ENCODE measurements at regions not wholly inside any gene's neighbourhood (a gene's known extent, or its start where the extent isn't known, plus 50 kb on each side); places are given as distances from the start of the nearest gene placed in this dataset.

GRCh38 chr5:67510204-67510603 is 313.6 kb upstream of the CD180 start:
- CTCF ChIA-PET, result no interaction called here
- POLR2A ChIA-PET, result no interaction called here
- TF ChIP-seq, protein P1, sequence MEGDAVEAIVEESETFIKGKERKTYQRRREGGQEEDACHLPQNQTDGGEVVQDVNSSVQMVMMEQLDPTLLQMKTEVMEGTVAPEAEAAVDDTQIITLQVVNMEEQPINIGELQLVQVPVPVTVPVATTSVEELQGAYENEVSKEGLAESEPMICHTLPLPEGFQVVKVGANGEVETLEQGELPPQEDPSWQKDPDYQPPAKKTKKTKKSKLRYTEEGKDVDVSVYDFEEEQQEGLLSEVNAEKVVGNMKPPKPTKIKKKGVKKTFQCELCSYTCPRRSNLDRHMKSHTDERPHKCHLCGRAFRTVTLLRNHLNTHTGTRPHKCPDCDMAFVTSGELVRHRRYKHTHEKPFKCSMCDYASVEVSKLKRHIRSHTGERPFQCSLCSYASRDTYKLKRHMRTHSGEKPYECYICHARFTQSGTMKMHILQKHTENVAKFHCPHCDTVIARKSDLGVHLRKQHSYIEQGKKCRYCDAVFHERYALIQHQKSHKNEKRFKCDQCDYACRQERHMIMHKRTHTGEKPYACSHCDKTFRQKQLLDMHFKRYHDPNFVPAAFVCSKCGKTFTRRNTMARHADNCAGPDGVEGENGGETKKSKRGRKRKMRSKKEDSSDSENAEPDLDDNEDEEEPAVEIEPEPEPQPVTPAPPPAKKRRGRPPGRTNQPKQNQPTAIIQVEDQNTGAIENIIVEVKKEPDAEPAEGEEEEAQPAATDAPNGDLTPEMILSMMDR (IDR thresholded peaks at IDR 0.05; ENCODE audit: control extremely low read depth, extremely low read depth, low read depth, missing control alignments), result no peak
- DNase-seq (ENCODE audit: extremely low spot score), result no peak

DNA sequence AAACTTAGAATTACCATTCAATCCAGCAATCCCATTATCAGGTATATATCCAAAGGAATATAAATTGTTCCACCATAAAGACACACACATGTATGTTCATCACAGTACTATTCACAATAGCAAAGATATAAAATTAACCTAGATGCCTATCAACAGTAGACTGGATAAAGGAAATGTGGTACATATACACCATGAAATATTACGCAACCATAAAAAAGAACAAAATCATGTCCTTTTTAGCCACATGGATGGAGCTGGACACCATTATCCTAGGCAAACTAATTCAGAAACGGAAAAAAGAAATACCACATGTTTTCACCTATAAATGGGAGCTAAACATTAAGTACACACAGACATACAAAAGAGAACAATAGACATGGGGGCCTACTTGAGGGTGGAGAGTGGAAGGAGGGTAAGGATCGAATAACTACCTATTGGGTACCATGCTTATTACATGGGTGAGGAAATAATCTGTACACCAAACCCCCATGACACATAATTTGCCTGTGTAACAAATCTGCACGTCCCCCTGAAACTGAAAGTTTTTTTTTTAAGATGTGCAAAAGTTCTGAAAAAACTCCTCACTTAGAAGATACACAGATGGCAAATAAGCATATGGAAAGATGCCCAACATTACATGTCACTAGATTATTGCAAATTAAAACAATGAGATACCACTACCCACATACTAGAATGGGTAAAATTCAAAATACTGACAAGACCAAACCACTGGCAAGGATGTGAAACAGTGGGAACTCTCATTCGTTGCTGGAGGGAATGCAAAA is 313.0 kb upstream of the CD180 start:
- ChIA-PET POLR2A (no interaction called here), CTCF (no interaction called here)
- DNase-seq (ENCODE audit: extremely low spot score), result no peak
- TF ChIP-seq, protein P1 (IDR thresholded peaks at IDR 0.05; ENCODE audit: control extremely low read depth, extremely low read depth, low read depth, missing control alignments), result no peak

GRCh38 chr5:67506241-67506640 is 309.6 kb upstream of the CD180 start:
- CTCF ChIA-PET, result interaction anchor here (1.1 kb wide), 1 partner anchor 18 kb away, joined by 5 read pairs; no protein-coding TSS in a partner anchor
- POLR2A ChIA-PET, result no interaction called here
- TF ChIP-seq, protein P1 (IDR thresholded peaks at IDR 0.05; ENCODE audit: control extremely low read depth, extremely low read depth, low read depth, missing control alignments), result no peak

GRCh38 chr5:67502951-67503350 is 306.4 kb upstream of the CD180 start:
- POLR2A ChIA-PET, result no interaction called here
- CTCF ChIA-PET, result interaction anchor here (1.4 kb wide), 1 partner anchor 11 kb away, joined by 6 read pairs; no protein-coding TSS in a partner anchor
- DNase-seq (ENCODE audit: extremely low spot score), result no peak
- TF ChIP-seq, protein P1 (IDR thresholded peaks at IDR 0.05; ENCODE audit: control extremely low read depth, extremely low read depth, low read depth, missing control alignments), result no peak

More at GRCh38 chr5:67506241-67506640, 309.6 kb upstream of the CD180 start:
- DNase-seq (ENCODE audit: extremely low spot score), result no peak

DNA sequence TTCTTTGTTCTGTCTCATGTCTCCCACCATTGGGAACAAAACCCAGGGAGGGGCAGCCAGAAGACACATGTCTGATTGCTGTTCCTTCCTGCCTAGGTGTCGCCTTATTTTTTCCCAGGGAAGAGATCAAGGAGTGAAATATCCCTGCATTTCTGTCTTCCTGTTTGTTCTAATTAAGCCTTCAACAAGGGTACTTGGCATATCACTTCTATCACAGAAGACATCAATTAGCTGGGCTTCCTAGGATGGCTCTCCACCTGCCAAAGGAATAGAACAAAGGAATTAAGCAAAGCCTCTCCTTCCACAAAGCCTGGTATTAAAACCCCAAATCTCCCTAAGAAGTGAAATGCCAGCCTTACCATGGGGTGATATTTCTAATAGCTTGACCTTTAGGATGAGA is 299.5 kb upstream of the CD180 start:
- TF ChIP-seq, protein P1 (IDR thresholded peaks at IDR 0.05; ENCODE audit: control extremely low read depth, extremely low read depth, low read depth, missing control alignments), result no peak
- ChIA-PET CTCF (no interaction called here), POLR2A (no interaction called here)
- no peak for DNase-seq (ENCODE audit: extremely low spot score)

DNA sequence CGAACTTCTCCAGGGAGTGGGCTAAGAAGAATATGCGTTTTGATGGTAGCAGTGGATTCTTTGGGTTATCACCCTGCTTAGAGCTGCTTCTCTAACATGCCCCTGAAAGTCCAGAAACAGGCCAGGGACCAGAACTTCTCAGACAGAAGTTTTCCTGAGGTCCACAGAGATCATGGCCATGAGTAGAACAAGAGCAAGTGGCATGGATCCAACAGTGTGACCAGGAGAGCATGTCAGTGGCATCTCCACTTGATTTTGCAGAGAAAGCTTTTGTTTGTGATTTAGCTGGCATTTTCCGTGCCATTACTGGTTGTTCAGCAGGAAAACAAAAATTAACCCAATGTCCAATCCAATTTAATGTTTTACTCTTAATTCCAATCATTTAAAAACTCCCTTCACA is 298.5 kb upstream of the CD180 start:
- ChIA-PET POLR2A (no interaction called here), CTCF (no interaction called here)
- no peak for DNase-seq (ENCODE audit: extremely low spot score)
- TF ChIP-seq, protein P1 (IDR thresholded peaks at IDR 0.05; ENCODE audit: control extremely low read depth, extremely low read depth, low read depth, missing control alignments), result no peak

Measured in GM10248 (cell line).